Effector memory CD8-positive, alpha-beta T cell (primary cell): ENCODE measurements at regions not wholly inside any gene's neighbourhood (a gene's known extent, or its start where the extent isn't known, plus 50 kb on each side); places are given as distances from the start of the nearest gene placed in this dataset.

Experiments
- ATAC-seq: fragments of 150-1000 bp; cut with Tn5 transposase; replicated peaks from 2 replicates; pipeline ENCODE4 v1.10.0; 2021; ENCODE audit warnings: mild to moderate bottlenecking, moderate library complexity
- DNase-seq, 3 experiments: peaks; one replicate each; pipeline ENCODE4 v3.0.0; 2021
- H3K27ac Mint-ChIP-seq, 2 donors: one replicate each; pipeline ENCODE4 v1.8.0; 2022; ENCODE audit warnings: mild to moderate bottlenecking in 2 of 2, mixed read lengths in 2 of 2, moderate library complexity in 2 of 2
- H3K27me3 Mint-ChIP-seq, 2 donors: one replicate each; pipeline ENCODE4 v1.8.0; 2022; ENCODE audit warnings: mixed read lengths in 2 of 2
- H3K36me3 Mint-ChIP-seq: one replicate; pipeline ENCODE4 v1.8.0; 2022; ENCODE audit warnings: mild to moderate bottlenecking, moderate library complexity, mixed read lengths; ENCODE audit not compliant: insufficient read depth
- H3K4me1 Mint-ChIP-seq, 2 donors: one replicate each; pipeline ENCODE4 v1.8.0; 2022; ENCODE audit warnings: low read depth in 2 of 2, mixed read lengths in 2 of 2
- H3K4me3 Mint-ChIP-seq, 2 donors: one replicate each; pipeline ENCODE4 v1.8.0; 2022; ENCODE audit warnings: mild to moderate bottlenecking in 2 of 2, mixed read lengths in 2 of 2, moderate library complexity in 2 of 2
- H3K9me3 Mint-ChIP-seq, 2 donors: one replicate each; pipeline ENCODE4 v1.8.0; 2022; ENCODE audit warnings: mixed read lengths in 2 of 2

DNA sequence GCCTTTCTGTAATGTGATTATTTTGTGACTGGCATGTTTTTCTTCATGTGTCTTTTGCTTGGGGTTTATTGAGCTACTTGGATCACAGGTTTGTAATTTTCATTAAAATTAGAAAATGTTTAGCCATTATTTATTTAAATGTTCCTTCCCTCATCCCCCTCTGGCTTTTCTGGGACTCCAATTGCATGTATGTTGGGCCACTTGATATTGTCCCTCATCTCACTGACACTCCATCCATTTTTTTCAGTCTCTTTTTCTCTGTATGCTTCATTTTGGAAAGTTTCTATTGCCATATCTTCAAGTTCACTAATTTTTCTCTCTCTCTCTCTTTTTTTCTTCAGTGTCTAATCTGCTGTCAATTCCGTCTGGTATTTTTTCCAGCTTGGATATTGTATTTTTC is 390.1 kb downstream of the PRDM2 start:
- Mint-ChIP-seq H3K4me3 (no peak overlapping the region), H3K4me1 (no peaks in the 10 kb centered on the region), H3K27ac (no peak overlapping the region), H3K27me3 (peaks cover 21 to 31% of the 10 kb centered on the region in 2 donors), H3K9me3 (peaks cover 0 to 4% of the 10 kb centered on the region in 2 donors), H3K36me3 (no peaks in the 10 kb centered on the region)
- DNase-seq (no peak), ATAC-seq (no peak)

DNA sequence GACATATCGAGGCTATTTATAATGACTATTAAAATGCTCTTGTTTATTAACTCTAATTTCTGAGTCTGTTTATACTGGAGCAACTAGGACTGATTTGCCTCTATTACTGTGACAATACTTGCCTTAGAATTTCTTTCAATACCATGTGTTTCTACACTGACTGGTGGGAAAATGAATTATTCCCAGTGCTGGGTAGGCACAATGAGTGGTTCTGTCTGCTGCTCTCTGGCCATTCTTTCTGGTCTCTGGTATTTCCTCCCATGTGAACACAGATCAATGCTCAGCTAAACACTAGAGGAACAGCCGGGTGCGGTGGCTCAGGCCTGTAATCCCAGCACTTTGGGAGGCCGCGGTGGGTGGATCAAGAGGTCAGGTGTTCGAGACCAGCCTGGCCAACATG is 390.5 kb downstream of the PRDM2 start:
- ATAC-seq (no peak), DNase-seq (no peak)
- H3K27ac Mint-ChIP-seq, result no peak overlapping the region

DNA sequence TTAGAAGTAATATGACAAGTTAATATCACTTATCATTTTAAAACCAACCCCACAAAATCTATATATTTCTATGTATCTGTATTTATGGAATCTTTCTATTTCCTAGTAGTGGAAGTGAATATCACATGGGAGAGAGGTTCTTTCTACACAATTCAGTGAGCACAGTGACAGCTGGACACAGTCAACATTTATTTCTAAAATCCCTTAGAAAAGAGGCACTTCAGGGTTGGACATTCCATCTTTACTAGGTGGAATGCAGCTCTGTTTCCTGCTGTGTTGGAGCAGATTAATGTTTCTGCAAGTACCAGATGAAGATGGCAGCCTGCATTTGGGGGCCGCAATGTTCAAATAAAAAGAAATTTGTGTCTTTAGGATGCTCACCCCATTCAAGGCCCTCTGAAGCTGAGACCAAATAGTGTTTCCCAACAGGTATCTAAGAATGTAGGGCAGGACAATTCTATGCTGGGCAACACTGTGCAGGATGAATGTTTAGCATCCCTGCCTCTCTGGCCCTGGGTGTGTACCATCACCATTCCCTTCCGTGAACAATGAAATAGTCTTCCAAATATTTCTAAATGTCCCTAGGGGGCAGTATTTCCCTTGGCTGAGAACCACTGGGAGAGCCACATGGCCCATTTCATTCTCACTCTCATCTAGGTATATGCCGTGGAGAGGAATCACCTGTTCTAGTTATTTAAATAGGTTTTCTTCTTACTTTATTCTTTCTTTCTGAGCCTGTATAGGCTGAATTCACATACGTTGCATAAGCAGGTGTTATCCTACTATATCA is 394.8 kb downstream of the PRDM2 start:
- Mint-ChIP-seq H3K36me3 (no peaks in the 10 kb centered on the region), H3K27ac (no peak overlapping the region), H3K9me3 (peaks cover 0 to 4% of the 10 kb centered on the region in 2 donors), H3K27me3 (peaks cover 28 to 50% of the 10 kb centered on the region in 2 donors), H3K4me1 (no peaks in the 10 kb centered on the region), H3K4me3 (no peak overlapping the region)
- no peak for ATAC-seq
- no peak for DNase-seq

More for the DNA sequence above, 390.5 kb downstream of the PRDM2 start:
- peaks cover 26 to 36% of the 10 kb centered on the region in 2 donors for H3K27me3 Mint-ChIP-seq
- no peak overlapping the region for H3K4me3 Mint-ChIP-seq
- no peaks in the 10 kb centered on the region for H3K4me1 Mint-ChIP-seq
- no peaks in the 10 kb centered on the region for H3K36me3 Mint-ChIP-seq
- peaks cover 0 to 4% of the 10 kb centered on the region in 2 donors for H3K9me3 Mint-ChIP-seq

DNA sequence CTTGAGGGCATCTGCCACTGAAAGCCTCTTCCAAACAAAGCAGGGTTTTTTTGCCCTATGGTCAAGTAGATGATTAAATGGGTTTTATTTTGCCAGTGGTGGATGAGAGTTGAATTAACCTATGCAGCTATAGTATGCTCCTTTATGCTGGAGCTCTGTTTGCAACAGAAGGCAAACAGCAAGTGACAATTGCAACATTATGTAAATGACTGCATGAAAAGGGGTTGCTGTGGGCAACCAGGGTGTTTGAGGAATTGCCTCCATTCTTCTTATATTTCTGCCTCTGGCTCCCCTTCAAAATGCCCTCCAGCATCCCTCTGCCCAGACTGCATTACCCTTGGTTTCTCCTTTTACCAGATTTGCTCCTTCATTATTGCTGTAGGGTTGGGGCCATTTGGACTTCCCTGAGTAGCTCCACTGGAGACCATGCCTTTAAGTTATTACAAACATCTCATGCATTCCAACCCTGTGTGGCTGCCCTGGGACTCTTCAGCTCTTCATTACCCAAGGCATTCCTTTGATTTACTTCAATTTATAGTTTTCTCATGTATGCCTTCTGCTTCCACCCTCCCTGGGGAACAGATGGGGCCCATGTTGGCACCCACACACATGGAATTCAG is 398.4 kb downstream of the PRDM2 start:
- peaks cover 18 to 26% of the 10 kb centered on the region in 2 donors for H3K27me3 Mint-ChIP-seq
- peaks cover 0 to 1% of the 10 kb centered on the region in 2 donors for H3K9me3 Mint-ChIP-seq
- no peak overlapping the region for H3K27ac Mint-ChIP-seq
- H3K36me3 Mint-ChIP-seq, result no peaks in the 10 kb centered on the region
- ATAC-seq (no peak), DNase-seq (no peak)
- H3K4me3 Mint-ChIP-seq, result no peak overlapping the region
- no peaks in the 10 kb centered on the region for H3K4me1 Mint-ChIP-seq

DNA sequence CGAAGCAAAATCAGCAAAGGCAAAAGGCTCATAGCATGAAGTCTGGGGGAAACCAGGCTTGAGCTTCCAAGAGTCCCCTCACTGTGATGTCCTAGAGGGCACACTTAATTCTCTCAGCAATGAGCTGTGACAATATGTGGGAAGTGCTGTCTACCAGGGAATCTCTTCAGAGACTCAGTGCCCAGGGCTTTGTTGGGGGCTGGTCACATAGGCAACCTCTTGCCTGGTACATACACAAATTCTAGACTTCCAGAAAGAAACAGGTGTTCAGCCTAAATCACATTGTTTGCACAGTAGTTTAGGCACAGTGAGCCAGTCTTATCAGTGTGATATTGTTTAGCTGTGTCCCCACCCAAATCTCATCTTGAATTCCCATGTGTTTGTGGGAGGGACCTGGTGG is 400.5 kb downstream of the PRDM2 start:
- no peaks in the 10 kb centered on the region for H3K4me1 Mint-ChIP-seq
- peaks cover 0 to 1% of the 10 kb centered on the region in 2 donors for H3K9me3 Mint-ChIP-seq
- no peak overlapping the region for H3K27ac Mint-ChIP-seq
- ATAC-seq (no peak), DNase-seq (no peak)
- peaks cover 3% of the 10 kb centered on the region for H3K36me3 Mint-ChIP-seq
- H3K4me3 Mint-ChIP-seq, result no peak overlapping the region
- peaks cover 7 to 23% of the 10 kb centered on the region in 2 donors for H3K27me3 Mint-ChIP-seq

DNA sequence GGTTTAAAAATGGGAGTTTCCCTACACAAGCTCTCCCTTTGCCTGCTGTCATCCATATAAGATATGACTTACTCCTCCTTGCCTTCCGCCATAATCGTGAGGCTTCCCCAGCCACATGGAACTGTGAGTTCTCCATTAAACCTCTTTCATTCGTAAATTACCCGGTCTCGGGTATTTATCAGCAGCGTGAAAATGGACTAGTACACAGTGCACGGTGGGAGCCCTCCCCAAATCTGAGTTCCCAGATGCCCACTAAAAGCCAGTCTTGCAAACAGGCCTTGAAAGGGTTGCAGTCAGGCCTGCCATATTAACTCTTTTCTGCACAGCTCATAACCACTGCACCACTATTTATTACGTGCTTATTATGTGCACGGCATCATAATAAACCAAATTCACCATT is 400.9 kb downstream of the PRDM2 start:
- H3K27me3 Mint-ChIP-seq, result peaks cover 4 to 18% of the 10 kb centered on the region in 2 donors
- DNase-seq (no peak), ATAC-seq (no peak)
- peaks cover 0 to 1% of the 10 kb centered on the region in 2 donors for H3K9me3 Mint-ChIP-seq
- no peaks in the 10 kb centered on the region for H3K4me1 Mint-ChIP-seq
- no peak overlapping the region for H3K27ac Mint-ChIP-seq
- H3K36me3 Mint-ChIP-seq, result peaks cover 3% of the 10 kb centered on the region
- no peak overlapping the region for H3K4me3 Mint-ChIP-seq

DNA sequence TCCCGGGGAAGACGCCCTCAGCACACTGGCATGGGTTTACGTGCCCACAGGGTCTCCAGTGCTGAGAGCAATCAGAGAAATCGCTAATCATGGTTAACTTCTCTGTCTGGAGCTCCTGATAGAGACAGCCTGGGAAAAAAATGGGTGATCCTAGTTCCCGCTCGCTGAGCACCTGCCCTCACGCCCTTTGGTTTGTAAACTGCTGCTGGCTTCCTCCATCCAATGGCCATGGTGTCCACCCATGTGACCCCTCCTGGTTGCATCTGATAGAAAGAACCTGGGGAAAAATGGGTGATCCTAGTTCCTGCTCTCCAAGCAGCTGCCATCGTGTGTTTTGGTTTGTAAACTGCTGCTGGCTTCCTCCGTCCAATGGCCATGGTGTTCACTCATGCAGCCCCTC is 402.2 kb downstream of the PRDM2 start:
- Mint-ChIP-seq H3K36me3 (peaks cover 3% of the 10 kb centered on the region), H3K9me3 (peaks cover 0 to 1% of the 10 kb centered on the region in 2 donors), H3K27ac (no peak overlapping the region), H3K4me1 (no peaks in the 10 kb centered on the region), H3K4me3 (no peak overlapping the region), H3K27me3 (peaks cover 9 to 30% of the 10 kb centered on the region in 2 donors)
- no peak for ATAC-seq
- no peak for DNase-seq

DNA sequence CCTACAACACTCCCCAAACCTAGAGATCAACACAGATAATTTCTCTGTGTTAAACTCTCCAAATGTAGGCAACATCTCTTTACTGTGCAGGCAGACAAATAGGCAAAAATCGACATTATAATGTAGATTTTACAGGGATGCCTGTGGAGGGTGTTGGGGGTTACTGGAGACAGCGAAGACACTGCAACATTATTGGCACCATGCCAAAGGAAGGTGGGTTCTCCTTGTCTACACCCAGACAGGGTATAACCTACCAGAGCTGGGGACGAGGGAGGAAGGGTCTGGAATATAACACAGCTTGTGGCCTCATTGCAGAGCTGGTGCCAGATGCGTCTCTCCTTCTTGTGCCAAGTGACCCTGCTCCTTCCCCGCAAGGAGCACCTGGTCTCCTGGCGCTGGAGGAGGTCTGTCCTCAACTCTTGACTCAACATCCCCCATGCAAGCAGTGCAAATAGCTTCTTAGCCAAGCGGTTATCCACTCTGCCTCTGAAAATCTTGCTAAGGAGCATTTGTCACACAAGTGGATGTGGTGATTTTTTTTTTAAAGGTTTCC is 404.0 kb downstream of the PRDM2 start:
- no peak overlapping the region for H3K4me3 Mint-ChIP-seq
- peaks cover 9 to 25% of the 10 kb centered on the region in 2 donors for H3K27me3 Mint-ChIP-seq
- H3K36me3 Mint-ChIP-seq, result peaks cover 3% of the 10 kb centered on the region
- H3K9me3 Mint-ChIP-seq, result peaks cover 0 to 1% of the 10 kb centered on the region in 2 donors
- no peak for ATAC-seq
- DNase-seq, result no peak
- no peak overlapping the region for H3K27ac Mint-ChIP-seq
- H3K4me1 Mint-ChIP-seq, result no peaks in the 10 kb centered on the region

DNA sequence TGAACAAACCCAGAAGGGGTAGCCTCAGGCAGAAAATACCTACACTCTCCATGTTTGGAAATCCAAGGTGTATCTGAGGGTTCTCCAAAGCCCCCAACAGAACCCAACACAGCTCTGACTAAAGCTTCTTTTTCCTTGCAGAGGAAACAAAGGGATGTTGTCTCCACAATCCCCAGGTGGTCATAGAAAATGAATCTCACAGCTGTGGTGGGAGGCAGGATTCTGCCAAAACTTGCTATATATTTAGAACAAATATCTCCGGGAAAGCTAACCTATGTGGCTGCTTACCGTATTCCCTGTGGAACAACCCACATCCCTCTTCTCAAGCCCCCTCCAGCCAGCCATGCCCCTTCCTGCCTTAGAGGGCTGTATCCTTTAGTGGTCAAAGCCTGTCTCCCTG is 406.1 kb downstream of the PRDM2 start:
- H3K4me3 Mint-ChIP-seq, result no peak overlapping the region
- no peaks in the 10 kb centered on the region for H3K4me1 Mint-ChIP-seq
- ATAC-seq (no peak), DNase-seq (no peak)
- H3K36me3 Mint-ChIP-seq, result peaks cover 3% of the 10 kb centered on the region
- H3K27ac Mint-ChIP-seq, result no peak overlapping the region
- peaks cover 5 to 24% of the 10 kb centered on the region in 2 donors for H3K27me3 Mint-ChIP-seq
- no peaks in the 10 kb centered on the region for H3K9me3 Mint-ChIP-seq

DNA sequence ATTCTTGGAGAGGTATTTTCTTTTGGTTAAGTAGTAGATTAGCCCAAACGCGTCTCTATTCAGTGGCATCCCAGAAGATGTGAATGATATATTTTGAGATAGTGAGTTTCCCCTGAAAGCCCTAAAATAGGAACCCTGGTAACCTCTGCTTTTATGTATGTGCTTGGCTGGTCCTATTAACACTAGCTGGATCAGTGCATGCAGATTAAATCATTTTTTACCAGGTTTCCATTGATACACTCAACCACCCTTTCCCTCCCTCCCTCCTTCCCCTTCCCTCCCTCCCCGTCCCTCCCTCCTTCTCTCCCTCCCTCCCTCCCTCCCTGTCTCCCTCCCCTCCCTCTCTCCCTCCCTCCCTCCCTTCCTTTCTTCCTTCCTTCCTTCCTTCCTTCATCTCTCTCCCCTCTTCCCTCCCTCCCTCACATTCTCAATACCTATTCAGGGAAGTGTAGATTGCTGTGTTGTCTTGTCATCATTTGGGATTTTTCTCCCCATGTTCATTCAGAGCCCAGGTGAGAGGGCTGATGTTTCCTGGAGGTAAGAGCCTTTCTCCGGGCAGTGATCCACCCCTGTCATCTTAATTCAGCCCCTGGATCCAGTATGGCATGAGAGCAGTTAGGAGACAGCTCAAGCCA is 406.8 kb downstream of the PRDM2 start:
- Mint-ChIP-seq H3K27me3 (peaks cover 5 to 24% of the 10 kb centered on the region in 2 donors), H3K27ac (no peak overlapping the region), H3K4me3 (no peak overlapping the region), H3K9me3 (no peaks in the 10 kb centered on the region), H3K36me3 (peaks cover 3% of the 10 kb centered on the region), H3K4me1 (no peaks in the 10 kb centered on the region)
- DNase-seq, result no peak
- no peak for ATAC-seq

DNA sequence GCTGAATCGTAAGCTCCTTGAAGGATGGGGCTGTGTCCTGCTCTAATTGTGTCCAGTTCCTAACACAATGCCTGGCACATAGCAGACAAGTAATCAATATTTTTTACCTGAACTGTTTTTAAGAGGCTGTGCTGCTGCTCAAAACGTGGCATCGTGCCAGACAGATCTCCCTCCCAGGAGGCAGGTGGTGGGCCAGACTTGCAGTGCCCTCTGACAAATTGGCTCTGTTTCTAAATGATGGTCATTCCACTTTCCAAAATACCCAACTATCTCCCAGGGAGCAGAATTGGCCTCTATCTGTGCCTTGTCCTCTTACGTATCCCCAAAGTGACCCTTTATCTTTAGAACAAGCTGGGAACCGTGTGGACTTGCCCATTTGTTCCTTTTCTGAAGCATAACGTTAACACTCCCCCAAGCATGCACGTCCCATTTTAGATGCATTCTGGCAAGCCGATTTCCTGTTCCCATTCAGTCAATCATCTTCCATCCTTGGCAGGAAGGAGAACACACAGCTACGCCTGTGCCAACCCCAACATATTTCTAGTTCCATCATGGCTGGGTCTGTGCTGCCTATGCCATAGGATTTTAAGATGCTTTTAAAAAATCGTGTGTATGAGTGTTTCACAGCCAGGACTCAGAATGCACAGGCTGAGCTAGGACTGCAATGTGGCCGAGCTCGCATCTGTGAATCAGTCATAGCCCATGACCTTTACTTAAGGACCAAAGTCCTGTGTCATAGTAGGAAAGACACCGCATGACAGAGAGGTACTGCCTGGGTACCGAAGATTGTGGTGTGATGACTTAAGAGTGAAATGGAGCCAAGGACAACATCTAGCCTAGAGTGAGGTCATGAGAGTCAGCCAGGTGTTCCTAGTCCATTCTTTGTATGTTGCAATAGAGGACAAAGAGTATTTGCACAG is 408.6 kb downstream of the PRDM2 start:
- Mint-ChIP-seq H3K27ac (no peak overlapping the region), H3K4me1 (no peaks in the 10 kb centered on the region), H3K9me3 (no peaks in the 10 kb centered on the region), H3K27me3 (peaks cover 11 to 40% of the 10 kb centered on the region in 2 donors), H3K36me3 (peaks cover 3% of the 10 kb centered on the region), H3K4me3 (no peak overlapping the region)
- DNase-seq (no peak), ATAC-seq (no peak)

DNA sequence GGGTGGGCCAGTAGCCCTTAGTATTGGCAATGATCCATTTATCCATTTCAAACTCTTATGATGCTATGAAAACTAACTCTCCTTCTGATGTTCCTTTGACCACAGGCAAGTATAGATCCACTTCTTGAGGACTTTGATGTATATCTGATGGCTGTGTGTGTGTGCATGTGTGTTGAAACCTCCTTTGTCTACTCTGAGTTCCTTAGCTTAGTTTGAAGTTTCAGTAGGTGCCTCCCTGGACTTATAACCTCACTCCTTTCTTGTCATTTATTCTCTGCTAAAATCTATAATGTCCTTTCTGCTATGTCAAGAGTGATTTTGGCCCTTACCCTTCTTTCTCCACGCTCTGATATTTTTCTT is 409.3 kb downstream of the PRDM2 start:
- no peak for DNase-seq
- Mint-ChIP-seq H3K27ac (no peak overlapping the region), H3K27me3 (peaks cover 15 to 46% of the 10 kb centered on the region in 2 donors), H3K9me3 (no peaks in the 10 kb centered on the region), H3K4me3 (no peak overlapping the region), H3K36me3 (peaks cover 2% of the 10 kb centered on the region), H3K4me1 (no peaks in the 10 kb centered on the region)
- no peak for ATAC-seq

DNA sequence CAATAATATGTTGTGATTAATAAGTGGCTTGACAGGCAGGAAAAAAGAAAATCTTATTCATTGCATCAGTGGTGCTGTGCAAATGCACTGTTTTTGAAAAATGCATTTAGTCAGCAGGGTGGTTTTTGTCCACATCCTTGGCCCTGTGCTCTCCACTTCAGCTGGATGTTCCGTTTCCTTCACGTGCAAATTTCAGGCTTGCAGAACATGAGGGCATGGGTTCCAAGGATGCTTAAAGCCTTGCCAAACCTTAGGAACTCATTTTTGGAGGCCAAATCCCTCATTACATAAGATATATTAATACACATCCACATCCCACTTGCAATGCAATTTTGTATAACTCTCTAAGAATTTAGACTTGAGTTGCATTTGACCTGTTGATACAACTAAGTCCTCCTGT is 410.1 kb downstream of the PRDM2 start:
- Mint-ChIP-seq H3K27ac (no peak overlapping the region), H3K9me3 (no peaks in the 10 kb centered on the region), H3K27me3 (peaks cover 15 to 50% of the 10 kb centered on the region in 2 donors), H3K4me3 (no peak overlapping the region), H3K36me3 (no peaks in the 10 kb centered on the region), H3K4me1 (no peaks in the 10 kb centered on the region)
- no peak for ATAC-seq
- no peak for DNase-seq
